Astrocyte of the cerebellum (primary cell): ENCODE measurements at regions not wholly inside any gene's neighbourhood (a gene's known extent, or its start where the extent isn't known, plus 50 kb on each side); places are given as distances from the start of the nearest gene placed in this dataset.

Source experiments
- DNase-seq: peaks from one replicate; pipeline ENCODE4 v3.0.0-alpha.2; 2011; ENCODE audit warnings: low read depth
- H3K4me3 ChIP-seq: 2 replicates; pipeline ENCODE4 v1.5.1; 2011; ENCODE audit warnings: mild to moderate bottlenecking, low read depth, low read length, moderate library complexity
- in situ Hi-C: cut with HindIII; loops from 2 replicates; pipeline ENCODE4 v1.10.0; 2017; ENCODE audit warnings: low sequenced_read_pairs
- TF ChIP-seq, protein P1 (sequence below): IDR thresholded peaks from 2 replicates; pipeline ENCODE4 v1.5.1; 2012; ENCODE audit warnings: low read length, low read depth, moderate library complexity, mild to moderate bottlenecking; ENCODE audit errors: missing control alignments

DNA sequence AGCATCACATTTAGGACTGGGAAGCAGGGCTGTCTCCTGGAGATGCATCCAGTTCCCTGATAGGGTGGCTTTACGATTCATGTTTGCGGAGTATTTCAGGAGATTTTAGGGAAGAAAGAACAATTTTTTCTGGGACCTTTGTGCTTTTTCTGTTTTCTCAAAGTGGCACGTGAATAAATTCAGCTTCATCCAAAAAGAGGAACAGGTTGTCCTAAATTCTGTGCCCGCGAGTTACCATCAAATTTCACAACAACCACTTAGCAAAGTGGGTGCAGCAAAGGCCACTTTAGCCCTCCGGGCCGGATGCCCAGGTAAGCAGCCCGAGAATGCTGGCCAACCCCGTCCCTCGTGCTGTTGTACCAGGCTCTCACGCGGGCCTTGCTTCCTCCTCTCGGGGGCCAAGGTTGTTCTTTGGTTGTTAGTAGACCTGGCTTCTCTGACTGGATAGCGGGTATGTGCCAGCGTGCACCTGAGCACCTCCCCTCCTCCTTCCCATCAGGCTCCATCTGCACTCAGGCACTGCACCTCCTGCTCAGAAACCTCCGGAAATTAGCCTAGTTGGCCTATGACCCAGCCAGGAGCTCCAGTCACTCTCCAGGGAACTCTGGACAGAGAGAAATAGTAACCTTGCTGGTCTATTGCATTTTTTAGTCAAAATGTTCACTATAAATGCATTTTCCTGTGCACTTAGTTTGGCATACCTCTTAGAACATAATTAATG, 83.0 kb downstream of the CMPK2 start:
- TF ChIP-seq, protein P1, sequence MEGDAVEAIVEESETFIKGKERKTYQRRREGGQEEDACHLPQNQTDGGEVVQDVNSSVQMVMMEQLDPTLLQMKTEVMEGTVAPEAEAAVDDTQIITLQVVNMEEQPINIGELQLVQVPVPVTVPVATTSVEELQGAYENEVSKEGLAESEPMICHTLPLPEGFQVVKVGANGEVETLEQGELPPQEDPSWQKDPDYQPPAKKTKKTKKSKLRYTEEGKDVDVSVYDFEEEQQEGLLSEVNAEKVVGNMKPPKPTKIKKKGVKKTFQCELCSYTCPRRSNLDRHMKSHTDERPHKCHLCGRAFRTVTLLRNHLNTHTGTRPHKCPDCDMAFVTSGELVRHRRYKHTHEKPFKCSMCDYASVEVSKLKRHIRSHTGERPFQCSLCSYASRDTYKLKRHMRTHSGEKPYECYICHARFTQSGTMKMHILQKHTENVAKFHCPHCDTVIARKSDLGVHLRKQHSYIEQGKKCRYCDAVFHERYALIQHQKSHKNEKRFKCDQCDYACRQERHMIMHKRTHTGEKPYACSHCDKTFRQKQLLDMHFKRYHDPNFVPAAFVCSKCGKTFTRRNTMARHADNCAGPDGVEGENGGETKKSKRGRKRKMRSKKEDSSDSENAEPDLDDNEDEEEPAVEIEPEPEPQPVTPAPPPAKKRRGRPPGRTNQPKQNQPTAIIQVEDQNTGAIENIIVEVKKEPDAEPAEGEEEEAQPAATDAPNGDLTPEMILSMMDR: no peak
- DNase-seq: no peak
- in situ Hi-C loops: no loop called here
- H3K4me3 ChIP-seq: no peak overlapping the region

DNA sequence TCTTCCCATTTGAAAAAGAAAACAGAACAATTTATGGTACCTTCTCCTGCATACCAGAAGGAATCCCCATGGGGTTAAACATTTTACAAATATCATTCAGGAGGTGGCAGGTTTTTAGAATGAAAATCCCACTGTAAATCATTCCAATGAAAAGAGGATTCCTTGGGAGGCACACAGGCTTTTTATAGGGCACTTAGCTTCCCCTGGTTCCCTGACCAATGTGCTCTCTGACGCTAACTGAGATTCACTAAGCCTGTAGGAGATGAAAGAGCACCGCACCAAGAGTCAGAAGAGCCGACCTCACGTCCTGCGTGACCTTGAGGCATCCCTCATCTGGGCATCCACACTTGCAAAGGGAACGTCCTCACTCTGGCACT, 82.5 kb downstream of the CMPK2 start:
- DNase-seq: no peak
- TF ChIP-seq, protein P1: no peak
- H3K4me3 ChIP-seq: no peak overlapping the region
- in situ Hi-C loops: no loop called here

DNA sequence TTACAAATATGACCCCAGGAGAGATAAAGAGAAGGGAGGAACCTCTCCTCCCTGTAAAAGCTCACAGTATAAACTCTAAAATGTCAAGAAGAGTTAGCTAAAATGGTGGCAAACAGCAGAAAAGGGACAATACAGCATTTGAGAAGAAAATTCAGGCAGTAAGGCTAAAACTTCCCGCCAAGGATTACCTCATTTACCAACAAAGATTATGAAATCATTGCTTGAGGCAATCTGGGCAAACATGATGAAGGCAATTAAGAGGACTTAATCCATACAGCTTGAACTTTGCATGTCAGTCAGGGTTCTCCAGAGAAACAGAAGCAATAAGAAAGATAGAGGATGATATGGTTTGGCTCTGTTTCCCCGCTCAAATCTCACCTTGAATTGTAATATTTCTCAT, 81.4 kb downstream of the CMPK2 start:
- no peak overlapping the region for H3K4me3 ChIP-seq
- in situ Hi-C loops: no loop called here
- TF ChIP-seq, protein P1: no peak
- no peak for DNase-seq

DNA sequence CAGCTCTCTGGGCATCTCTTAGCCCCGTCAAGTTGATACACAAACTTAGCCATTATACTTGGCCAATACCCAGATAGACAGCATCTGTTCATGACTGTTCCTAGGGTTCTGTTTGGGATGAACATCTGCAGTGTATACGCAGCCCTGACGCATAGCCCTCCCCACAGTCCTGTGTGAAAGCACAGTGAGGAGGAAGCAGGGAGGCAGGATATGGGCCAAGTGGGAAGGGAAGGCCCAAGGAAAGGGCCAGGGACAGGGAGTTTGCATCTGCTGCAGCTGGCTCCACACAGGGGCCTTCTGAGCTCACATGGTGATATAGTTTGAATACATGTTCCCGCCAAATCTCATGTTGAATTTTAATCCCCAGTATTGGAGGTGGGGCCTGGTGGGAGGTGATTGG, 80.2 kb downstream of the CMPK2 start:
- in situ Hi-C loops: no loop called here
- DNase-seq: no peak
- H3K4me3 ChIP-seq: no peak overlapping the region
- TF ChIP-seq, protein P1: no peak

DNA sequence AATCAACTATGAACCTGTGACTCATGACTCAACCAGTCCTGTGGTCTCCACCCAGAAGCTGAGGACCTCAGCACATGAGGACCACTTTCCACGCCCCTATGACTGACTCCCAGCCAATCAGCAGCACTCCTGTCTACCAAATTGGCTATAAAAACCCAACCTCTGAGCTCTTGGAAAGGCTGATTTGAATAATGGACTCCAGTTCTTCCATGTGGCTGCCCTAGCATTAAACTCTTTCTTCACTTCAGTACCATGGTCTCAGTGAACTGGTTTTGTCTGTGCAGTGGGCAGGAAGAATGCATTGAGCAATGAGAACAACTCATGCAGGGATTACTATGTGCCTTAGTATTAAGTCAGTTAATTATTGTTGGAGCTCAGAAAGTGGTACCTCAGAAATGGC, 78.3 kb downstream of the CMPK2 start:
- in situ Hi-C loops: no loop called here
- TF ChIP-seq, protein P1: no peak
- no peak overlapping the region for H3K4me3 ChIP-seq
- no peak for DNase-seq

DNA sequence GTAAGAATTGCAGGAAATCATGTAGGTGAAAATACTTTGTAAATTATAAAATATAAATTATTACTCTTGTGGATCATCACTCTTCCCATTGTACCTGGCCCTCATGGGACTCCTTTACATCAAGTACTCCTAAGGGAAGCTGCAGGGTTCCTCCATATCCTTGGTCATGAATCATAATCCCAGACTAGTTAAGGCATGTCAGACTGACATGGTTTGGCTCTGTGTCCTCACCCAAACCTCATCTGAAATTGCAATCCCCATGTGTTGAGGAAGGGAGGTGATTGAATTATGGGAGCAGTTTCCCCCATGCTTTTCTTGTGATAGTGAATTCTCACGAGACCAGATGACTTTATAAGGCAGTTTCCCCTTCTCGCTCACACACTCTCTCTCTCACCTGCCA, 77.1 kb downstream of the CMPK2 start:
- H3K4me3 ChIP-seq: no peak overlapping the region
- TF ChIP-seq, protein P1: no peak
- no peak for DNase-seq
- in situ Hi-C loops: no loop called here
